ENCODE measurements at regions not wholly inside any gene's neighbourhood (a gene's known extent, or its start where the extent isn't known, plus 50 kb on each side); places are given as distances from the start of the nearest gene placed in this dataset.

DNA sequence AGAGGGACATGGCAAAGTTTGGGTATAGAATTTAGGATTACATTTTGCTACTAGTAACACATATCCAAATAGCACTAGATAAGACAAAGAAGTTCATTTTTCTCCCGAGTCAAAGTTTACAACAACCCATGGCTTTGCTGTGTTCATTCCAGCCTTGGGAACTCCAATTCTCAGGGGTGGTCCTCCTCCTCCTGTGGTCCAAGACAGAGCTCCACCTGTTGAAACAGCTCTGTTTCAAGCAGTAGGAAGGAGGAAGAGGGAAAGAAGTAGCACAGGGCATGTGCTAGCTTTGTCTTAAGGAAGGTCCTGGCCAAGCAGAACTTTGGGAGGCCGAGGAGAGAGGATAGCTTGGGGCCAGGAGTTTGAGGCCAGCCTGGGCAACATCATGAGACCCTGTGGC, 113.8 kb upstream of the SIX2 start:
- H3K27ac ChIP-seq = no peak overlapping the region
- H3K4me3 ChIP-seq = no peak overlapping the region
- no peaks in the 10 kb centered on the region for H3K9me3 ChIP-seq
- no peaks in the 10 kb centered on the region for H3K36me3 ChIP-seq (replicated peaks in 1 of 2; ENCODE audit: insufficient read depth in 1 of 2, low read depth in 2 of 2)
- DNase-seq = no peak
- WGBS, 2 donors = 80 to 87% methylated on average over 2 of the region's 2 CpGs
- H3K4me1 ChIP-seq = no peaks in the 10 kb centered on the region
- TF ChIP-seq POLR2A (IDR thresholded peaks at IDR 0.05) = no peak
- TF ChIP-seq, protein P1, sequence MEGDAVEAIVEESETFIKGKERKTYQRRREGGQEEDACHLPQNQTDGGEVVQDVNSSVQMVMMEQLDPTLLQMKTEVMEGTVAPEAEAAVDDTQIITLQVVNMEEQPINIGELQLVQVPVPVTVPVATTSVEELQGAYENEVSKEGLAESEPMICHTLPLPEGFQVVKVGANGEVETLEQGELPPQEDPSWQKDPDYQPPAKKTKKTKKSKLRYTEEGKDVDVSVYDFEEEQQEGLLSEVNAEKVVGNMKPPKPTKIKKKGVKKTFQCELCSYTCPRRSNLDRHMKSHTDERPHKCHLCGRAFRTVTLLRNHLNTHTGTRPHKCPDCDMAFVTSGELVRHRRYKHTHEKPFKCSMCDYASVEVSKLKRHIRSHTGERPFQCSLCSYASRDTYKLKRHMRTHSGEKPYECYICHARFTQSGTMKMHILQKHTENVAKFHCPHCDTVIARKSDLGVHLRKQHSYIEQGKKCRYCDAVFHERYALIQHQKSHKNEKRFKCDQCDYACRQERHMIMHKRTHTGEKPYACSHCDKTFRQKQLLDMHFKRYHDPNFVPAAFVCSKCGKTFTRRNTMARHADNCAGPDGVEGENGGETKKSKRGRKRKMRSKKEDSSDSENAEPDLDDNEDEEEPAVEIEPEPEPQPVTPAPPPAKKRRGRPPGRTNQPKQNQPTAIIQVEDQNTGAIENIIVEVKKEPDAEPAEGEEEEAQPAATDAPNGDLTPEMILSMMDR (IDR thresholded peaks at IDR 0.05) = no peak
- no peaks in the 10 kb centered on the region for H3K27me3 ChIP-seq
- intact Hi-C loops (cut with DNase I) = no loop called here
- no peak for ATAC-seq

DNA sequence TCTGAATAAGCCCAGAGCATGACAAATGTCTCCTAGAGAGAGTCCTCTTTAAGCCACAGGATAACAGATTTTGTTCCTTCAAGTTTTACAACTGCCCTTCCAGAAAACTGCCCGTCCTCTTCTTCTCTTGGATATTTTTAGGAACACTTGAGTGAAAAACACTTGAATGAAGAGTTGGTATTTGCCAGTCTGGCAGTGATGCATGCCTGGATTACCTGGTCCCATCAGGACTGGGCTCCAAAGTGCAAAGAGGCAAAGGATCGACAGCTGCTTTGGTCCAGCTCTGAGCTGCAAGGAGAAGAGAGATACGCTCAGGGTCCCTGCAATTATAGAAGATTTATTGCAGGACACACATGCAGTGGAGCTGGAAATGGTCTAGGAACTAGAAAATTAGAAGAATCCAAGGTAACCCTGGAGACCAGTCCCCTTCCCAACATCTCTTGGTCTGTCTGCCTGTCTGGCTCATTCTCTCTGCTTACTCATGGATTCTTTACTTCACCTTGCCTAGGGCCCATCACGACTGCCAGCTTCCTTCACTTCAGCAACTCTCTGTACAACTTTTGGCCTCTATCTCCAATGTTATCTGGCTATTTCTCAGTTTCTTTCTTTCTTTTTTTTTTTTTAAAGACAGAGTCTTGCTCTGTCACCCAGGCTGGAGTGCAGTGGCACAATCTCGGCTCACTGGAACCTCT, 112.1 kb upstream of the SIX2 start:
- ATAC-seq (no peak), DNase-seq (no peak)
- no peaks in the 10 kb centered on the region for H3K27me3 ChIP-seq
- no peaks in the 10 kb centered on the region for H3K4me1 ChIP-seq
- TF ChIP-seq, protein P1 (IDR thresholded peaks at IDR 0.05) = no peak
- TF ChIP-seq POLR2A (IDR thresholded peaks at IDR 0.05) = no peak
- H3K4me3 ChIP-seq = no peak overlapping the region
- H3K36me3 ChIP-seq (replicated peaks in 1 of 2; ENCODE audit: insufficient read depth in 1 of 2, low read depth in 2 of 2) = no peaks in the 10 kb centered on the region
- WGBS, 2 donors = 76 to 85% methylated on average over 5 of the region's 5 CpGs
- H3K27ac ChIP-seq = no peak overlapping the region
- intact Hi-C loops (cut with DNase I) = no loop called here
- H3K9me3 ChIP-seq = no peaks in the 10 kb centered on the region

DNA sequence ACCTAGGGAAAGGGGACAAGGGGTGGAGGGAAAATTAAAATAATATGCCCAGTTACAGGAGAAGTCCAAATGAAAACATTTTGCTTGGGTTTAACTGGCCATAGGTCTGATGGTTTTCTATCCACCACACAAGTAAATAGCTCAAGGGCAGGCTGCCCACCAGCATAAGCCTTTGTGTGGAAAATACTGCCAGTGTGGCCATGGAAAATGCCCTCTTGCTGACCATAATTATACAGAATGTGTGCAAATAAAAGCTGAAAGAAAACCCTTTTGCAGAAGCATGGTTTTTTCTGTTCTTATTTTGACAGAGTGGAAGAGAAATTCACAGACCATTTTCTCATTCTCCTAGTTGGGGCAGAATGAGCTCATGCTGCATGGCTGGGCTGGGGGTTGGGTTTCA, 111.3 kb upstream of the SIX2 start:
- Histone ChIP-seq H3K9me3 (no peaks in the 10 kb centered on the region), H3K27me3 (no peaks in the 10 kb centered on the region), H3K36me3 (replicated peaks in 1 of 2; ENCODE audit: insufficient read depth in 1 of 2, low read depth in 2 of 2) (no peaks in the 10 kb centered on the region), H3K4me1 (no peaks in the 10 kb centered on the region), H3K4me3 (no peak overlapping the region), H3K27ac (no peak overlapping the region)
- ATAC-seq (no peak), DNase-seq (no peak)
- intact Hi-C loops (cut with DNase I) = no loop called here
- no peak for TF ChIP-seq POLR2A (IDR thresholded peaks at IDR 0.05)
- TF ChIP-seq, protein P1 (IDR thresholded peaks at IDR 0.05) = no peak

DNA sequence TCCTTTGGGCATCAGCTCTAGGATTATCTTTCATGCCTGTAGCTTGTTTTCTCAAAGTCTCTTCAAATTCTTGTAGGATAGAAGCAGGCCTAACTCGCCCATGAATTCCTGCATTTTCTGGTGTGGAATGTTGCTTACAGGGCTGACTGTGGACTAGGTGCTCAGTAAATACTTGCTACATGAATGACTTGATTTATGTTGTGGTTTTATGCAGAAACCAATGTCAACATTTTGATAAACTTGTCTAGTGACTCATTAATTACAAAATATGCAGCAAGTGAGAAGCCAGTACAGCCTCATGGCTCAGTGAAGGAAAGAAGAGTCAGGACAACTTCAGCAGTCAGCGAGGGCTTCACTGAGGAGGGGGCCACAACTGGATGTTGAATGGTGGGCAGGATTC, 110.6 kb upstream of the SIX2 start:
- H3K27ac ChIP-seq = no peak overlapping the region
- no peak overlapping the region for H3K4me3 ChIP-seq
- H3K9me3 ChIP-seq = no peaks in the 10 kb centered on the region
- H3K36me3 ChIP-seq (replicated peaks in 1 of 2; ENCODE audit: insufficient read depth in 1 of 2, low read depth in 2 of 2) = no peaks in the 10 kb centered on the region
- DNase-seq (no peak), ATAC-seq (no peak)
- intact Hi-C loops (cut with DNase I) = no loop called here
- H3K27me3 ChIP-seq = no peaks in the 10 kb centered on the region
- WGBS, 2 donors = 64 to 75% methylated on average over 2 of the region's 2 CpGs
- H3K4me1 ChIP-seq = no peaks in the 10 kb centered on the region
- TF ChIP-seq, protein P1 (IDR thresholded peaks at IDR 0.05) = no peak
- TF ChIP-seq POLR2A (IDR thresholded peaks at IDR 0.05) = no peak

DNA sequence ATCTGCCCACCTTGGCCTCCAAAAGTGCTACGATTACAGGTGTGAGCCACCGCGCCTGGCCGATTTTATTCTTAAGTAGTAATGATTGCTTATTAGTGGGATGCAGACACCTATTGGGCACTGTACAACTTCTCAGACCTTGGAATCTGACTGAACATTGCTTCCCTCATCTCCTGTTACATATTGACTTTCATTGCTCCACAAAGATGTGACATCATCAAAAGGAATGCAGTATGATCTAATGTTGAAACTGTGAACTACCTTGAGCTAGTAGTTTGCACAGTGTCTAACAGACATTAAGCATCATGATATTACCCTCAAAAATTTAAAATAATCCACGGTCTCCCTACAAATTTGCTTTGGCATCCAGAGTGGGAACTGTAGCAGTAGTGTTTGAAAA, 109.8 kb upstream of the SIX2 start:
- ATAC-seq (peak; percentile 58), DNase-seq (no peak)
- no peak overlapping the region for H3K4me3 ChIP-seq
- no peaks in the 10 kb centered on the region for H3K36me3 ChIP-seq (replicated peaks in 1 of 2; ENCODE audit: insufficient read depth in 1 of 2, low read depth in 2 of 2)
- intact Hi-C loops (cut with DNase I) = no loop called here
- no peak for TF ChIP-seq POLR2A (IDR thresholded peaks at IDR 0.05)
- TF ChIP-seq, protein P1 (IDR thresholded peaks at IDR 0.05) = no peak
- WGBS, 2 donors = 85 to 93% methylated on average over 5 of the region's 5 CpGs
- no peaks in the 10 kb centered on the region for H3K27me3 ChIP-seq
- no peak overlapping the region for H3K27ac ChIP-seq
- H3K4me1 ChIP-seq = no peaks in the 10 kb centered on the region
- H3K9me3 ChIP-seq = no peaks in the 10 kb centered on the region

Measured in body of pancreas (tissue), 4 donors.